WTC11 (cell line): ENCODE measurements at regions not wholly inside any gene's neighbourhood (a gene's known extent, or its start where the extent isn't known, plus 50 kb on each side); places are given as distances from the start of the nearest gene placed in this dataset.

Experiments
- ATF6 ChIP-seq: sonication (generic); formaldehyde crosslinking; IDR thresholded peaks from 2 replicates; pipeline ENCODE4 v1.8.1; 2023; ENCODE audit warnings: mild to moderate bottlenecking, missing genetic modification reagents
- CBFB ChIP-seq: sonication (generic); formaldehyde crosslinking; IDR thresholded peaks from 2 replicates; pipeline ENCODE4 v1.8.1; 2022; ENCODE audit warnings: mild to moderate bottlenecking, low read depth, missing genetic modification reagents
- CTCF ChIP-seq: fragments of 200-600 bp; IDR thresholded peaks from 2 replicates; pipeline ENCODE4 v1.8.0; 2022; ENCODE audit warnings: antibody characterized with exemption
- ESRRA ChIP-seq: sonication (generic); formaldehyde crosslinking; IDR thresholded peaks from 2 replicates; pipeline ENCODE4 v1.8.1; 2022; ENCODE audit warnings: mild to moderate bottlenecking, missing genetic modification reagents, borderline replicate concordance
- IRF1 ChIP-seq: sonication (generic); formaldehyde crosslinking; IDR thresholded peaks from 2 replicates; pipeline ENCODE4 v1.8.0; 2023; ENCODE audit warnings: missing genetic modification reagents
- MXD4 ChIP-seq: fragments of 250-450 bp; sonication (Bioruptor Pico); IDR thresholded peaks from 2 replicates; pipeline ENCODE4 v1.8.0; 2021; ENCODE audit warnings: mild to moderate bottlenecking, moderate library complexity, borderline replicate concordance
- MYBL2 ChIP-seq: sonication (generic); formaldehyde crosslinking; IDR thresholded peaks from 2 replicates; pipeline ENCODE4 v1.8.1; 2023; ENCODE audit warnings: mild to moderate bottlenecking, moderate library complexity, missing genetic modification reagents
- NFYB ChIP-seq: sonication (generic); formaldehyde crosslinking; conservative IDR thresholded peaks from 2 replicates; pipeline ENCODE4 v1.8.0; 2022; ENCODE audit warnings: low read depth, missing genetic modification reagents
- NR2C2 ChIP-seq: sonication (generic); formaldehyde crosslinking; IDR thresholded peaks from 2 replicates; pipeline ENCODE4 v1.8.0; 2022; ENCODE audit warnings: mild to moderate bottlenecking, missing genetic modification reagents
- TCF7 ChIP-seq: sonication (generic); formaldehyde crosslinking; IDR thresholded peaks from 2 replicates; pipeline ENCODE4 v1.8.0; 2022; ENCODE audit warnings: mild to moderate bottlenecking, low read depth, missing genetic modification reagents, moderate library complexity
- USF1 ChIP-seq: sonication (generic); formaldehyde crosslinking; IDR thresholded peaks from 2 replicates; pipeline ENCODE4 v1.8.0; 2022; ENCODE audit warnings: mild to moderate bottlenecking, missing genetic modification reagents
- ZNF232 ChIP-seq: sonication (generic); formaldehyde crosslinking; IDR thresholded peaks from 2 replicates; pipeline ENCODE4 v1.8.0; 2022; ENCODE audit warnings: mild to moderate bottlenecking, missing genetic modification reagents
- ZNF317 ChIP-seq: sonication (generic); formaldehyde crosslinking; IDR thresholded peaks from 2 replicates; pipeline ENCODE4 v1.8.1; 2023; ENCODE audit warnings: low read depth, mild to moderate bottlenecking, moderate library complexity, missing genetic modification reagents, borderline replicate concordance
- TF ChIP-seq, protein P1 (sequence below): sonication (generic); formaldehyde crosslinking; IDR thresholded peaks from 2 replicates; pipeline ENCODE4 v1.8.0; 2022; ENCODE audit warnings: mild to moderate bottlenecking, missing genetic modification reagents

DNA sequence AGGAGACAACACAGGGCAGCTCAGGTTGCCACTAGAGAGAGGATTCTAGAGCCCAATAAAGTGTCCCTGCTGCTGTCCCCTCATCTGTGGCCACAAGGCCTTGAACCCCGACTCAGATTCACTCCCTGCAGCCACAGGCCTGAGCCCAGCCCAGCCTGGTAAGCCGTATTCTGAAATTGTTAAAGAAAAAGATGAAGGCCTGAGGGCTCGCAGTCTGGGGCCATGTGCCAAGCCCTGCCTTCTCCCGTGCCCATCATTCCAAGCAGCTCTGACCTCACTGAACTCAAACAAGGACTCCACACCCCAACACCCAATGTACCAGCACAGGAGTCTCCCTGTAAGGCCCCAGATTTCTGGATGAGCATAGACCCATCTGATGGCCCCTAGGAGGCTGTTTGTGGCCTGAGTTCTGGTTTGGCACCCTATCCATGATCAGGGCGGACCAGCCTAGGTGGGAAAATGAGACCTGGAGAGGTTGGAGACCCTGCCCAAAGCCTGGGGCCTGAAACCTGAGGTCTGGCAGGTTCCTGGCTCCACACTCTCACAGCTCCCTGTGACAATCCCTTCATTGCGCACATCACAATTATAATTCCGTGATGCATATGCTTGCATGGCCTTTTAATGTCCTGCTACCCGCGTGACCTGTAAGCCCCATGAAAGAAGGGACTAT, 62.0 kb upstream of the TOP1 start:
- TF ChIP-seq USF1 (CRISPR knock-in tag) (no peak), MYBL2 (no peak), TCF7 (no peak), CTCF (no peak), CBFB (CRISPR knock-in tag) (no peak), ZNF232 (no peak), ESRRA (CRISPR knock-in tag) (no peak), MXD4 (CRISPR knock-in tag) (no peak), ATF6 (CRISPR knock-in tag) (no peak), NR2C2 (no peak), NFYB (CRISPR knock-in tag) (no peak), ZNF317 (no peak), IRF1 (CRISPR knock-in tag) (no peak)
- TF ChIP-seq, protein P1, sequence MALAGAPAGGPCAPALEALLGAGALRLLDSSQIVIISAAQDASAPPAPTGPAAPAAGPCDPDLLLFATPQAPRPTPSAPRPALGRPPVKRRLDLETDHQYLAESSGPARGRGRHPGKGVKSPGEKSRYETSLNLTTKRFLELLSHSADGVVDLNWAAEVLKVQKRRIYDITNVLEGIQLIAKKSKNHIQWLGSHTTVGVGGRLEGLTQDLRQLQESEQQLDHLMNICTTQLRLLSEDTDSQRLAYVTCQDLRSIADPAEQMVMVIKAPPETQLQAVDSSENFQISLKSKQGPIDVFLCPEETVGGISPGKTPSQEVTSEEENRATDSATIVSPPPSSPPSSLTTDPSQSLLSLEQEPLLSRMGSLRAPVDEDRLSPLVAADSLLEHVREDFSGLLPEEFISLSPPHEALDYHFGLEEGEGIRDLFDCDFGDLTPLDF (CRISPR knock-in tag) = no peak
